DMS53 (cell line): ENCODE measurements at regions not wholly inside any gene's neighbourhood (a gene's known extent, or its start where the extent isn't known, plus 50 kb on each side); places are given as distances from the start of the nearest gene placed in this dataset.
"Not testable (repeated sequence)": the region's sequence is repeated elsewhere in the genome, so short reads cannot be mapped to it uniquely, and the experiment has no call there.

Source experiments
- DNase-seq: peaks from one replicate; lab custom pipeline; 2025; lab: John Stamatoyannopoulos, UW

DNA sequence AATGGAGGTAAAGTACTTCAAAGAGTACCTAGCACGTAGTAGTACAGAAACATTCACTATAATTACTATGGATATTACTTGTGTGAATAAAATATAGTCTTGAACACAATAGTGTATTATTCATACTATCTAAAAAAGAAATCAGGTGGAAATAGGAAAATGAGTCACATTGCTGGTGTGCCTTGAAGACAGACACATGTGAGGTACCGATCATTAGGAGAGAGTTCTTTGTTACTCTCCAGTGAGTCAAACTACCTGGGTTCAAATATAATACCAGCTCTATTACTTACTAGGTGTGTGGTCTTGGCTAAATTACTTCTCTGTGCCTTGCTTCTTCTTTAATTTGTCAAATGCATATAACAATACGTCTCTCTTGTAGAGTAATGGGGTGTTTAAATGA is 50.8 kb upstream of the BEND6 start:
- DNase-seq: no peak

- peak; percentile 60 for DNase-seq
Observed at GRCh38 chr6:56902641-56903464, 52.1 kb upstream of the BEND6 start.

DNA sequence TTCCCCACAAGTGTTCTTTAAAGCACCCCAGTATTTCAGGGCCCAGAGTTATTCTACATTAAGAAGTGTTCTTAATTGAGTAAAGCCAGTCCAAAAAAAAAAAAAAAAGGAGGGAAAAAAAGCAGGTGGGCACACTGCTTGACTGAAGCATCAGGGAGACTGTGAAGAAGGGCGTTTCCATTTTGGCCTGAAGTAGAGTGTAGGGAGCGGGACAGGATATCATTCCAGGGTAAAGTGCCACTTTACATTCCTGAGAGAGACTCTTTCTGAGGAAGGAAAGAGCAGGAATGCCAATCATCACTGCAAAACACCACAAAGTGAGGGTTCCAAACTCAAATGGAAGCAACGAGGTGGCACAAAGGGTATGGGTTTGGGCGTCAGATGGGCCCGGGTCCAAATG is 54.1 kb upstream of the BEND6 start:
- DNase-seq: no peak

GRCh38 chr6:56899753-56900152 is 55.2 kb upstream of the BEND6 start:
- no peak for DNase-seq

GRCh38 chr6:56899311-56899710 is 55.6 kb upstream of the BEND6 start:
- no peak for DNase-seq

GRCh38 chr6:56897789-56898529 is 56.9 kb upstream of the BEND6 start:
- no peak for DNase-seq

DNA sequence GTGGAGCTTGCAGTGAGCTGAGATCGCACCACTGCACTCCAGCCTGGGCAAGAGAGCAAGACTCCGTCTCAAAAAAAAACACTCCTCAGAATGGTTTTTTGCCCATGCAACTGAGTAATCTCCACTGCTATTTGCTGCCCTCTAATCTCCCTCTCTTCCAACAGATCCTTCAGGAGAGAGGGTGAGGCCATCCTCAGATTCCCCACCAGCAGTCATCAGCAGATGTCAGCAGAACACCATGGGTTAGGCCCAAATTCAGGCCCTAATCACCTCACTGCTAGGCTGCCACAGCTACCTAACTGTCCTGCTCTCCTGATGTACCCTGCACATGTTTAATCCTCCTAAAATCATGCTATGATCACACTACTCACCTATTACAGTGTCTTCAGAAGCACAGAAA is 63.2 kb upstream of the BEND6 start:
- DNase-seq: peak; percentile 24

DNA sequence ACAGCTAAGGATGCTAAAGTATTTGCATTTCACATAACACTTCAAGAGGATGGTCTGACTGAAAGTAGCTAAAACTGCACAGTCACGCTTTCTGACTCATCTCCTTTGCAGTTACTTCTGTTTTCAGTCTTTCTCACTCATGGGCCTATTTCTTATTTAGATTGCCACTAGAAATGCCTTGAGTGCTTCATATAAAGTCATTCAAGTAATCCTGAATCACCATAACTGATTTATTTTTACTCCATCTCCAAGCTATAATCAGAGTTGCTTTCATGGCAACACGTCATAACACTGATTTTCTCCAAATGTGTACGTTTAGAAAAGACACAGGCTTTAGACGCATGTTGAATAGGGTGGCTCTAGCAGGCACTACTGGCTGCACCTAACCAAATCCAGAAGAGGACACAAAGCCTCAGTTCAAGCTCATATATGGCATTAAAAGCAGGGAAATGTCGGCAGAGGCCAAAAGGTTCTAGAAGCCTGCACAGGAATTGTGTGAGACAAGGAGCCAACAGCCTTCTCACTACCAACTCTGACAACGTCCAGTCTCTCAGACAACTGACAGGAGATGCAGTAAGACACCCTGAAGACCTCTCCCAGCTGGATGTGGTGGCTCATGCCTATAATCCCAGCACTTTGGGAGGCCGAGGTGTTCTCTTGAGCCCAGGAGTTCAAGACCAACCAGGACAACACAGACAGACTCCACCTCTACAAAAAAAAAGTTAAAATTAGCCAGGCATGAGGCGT is 64.1 kb upstream of the BEND6 start:
- DNase-seq: peak; percentile 44

DNA sequence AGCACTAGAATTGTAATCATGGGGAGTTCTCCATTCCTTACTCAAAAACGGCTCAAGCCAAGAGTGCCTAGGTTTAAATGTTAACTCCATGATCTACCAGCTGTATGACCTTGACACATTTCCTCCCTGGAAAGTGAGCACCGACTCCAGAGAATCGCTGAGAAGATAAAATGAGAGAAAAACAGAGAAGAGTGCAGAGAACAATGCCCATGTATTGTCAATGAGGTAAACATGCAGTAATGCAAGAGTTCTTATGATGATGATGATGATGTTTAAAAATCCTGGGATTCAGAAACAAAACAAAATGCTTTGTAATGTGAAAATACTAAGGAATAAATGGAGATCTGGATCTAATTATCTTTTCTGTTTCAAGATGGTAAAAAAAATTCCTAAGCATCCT is 64.8 kb upstream of the BEND6 start:
- DNase-seq: no peak

DNA sequence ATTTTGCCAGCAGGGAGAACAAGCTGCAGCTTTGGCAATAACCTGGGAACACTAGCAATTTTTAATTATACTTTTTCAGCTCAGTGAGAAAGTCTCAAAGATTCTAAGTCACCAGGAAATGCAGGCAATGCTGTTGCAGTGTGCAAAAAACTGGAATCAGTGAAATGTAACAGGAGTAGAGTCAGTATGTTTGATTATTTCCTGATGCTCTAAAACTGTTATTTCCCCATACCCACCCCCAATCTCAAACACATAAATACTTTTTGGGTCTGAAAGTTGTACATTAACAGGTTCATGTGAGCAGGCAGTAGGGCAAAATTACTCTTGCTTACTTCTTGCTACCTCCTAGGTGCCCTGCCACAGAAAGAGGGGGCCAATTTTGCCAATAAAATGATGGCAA is 65.4 kb upstream of the BEND6 start:
- no peak for DNase-seq

GRCh38 chr6:56888687-56889086 is 66.2 kb upstream of the BEND6 start:
- no peak for DNase-seq

GRCh38 chr6:56887086-56887485 is 67.8 kb upstream of the BEND6 start:
- DNase-seq: no peak

- no peak for DNase-seq
Observed at GRCh38 chr6:56877922-56878321, 77.0 kb upstream of the BEND6 start.

GRCh38 chr6:56875961-56876360 is 78.9 kb upstream of the BEND6 start:
- peak; percentile 52 for DNase-seq

- DNase-seq: no peak
Observed at GRCh38 chr6:56875523-56875922, 79.4 kb upstream of the BEND6 start.

GRCh38 chr6:56874328-56874727 is 80.6 kb upstream of the BEND6 start:
- no peak for DNase-seq

GRCh38 chr6:56870053-56870452 is 84.9 kb upstream of the BEND6 start:
- not testable (repeated sequence) for DNase-seq

- DNase-seq: no peak
Observed at GRCh38 chr6:56869346-56869745, 85.6 kb upstream of the BEND6 start.

DNA sequence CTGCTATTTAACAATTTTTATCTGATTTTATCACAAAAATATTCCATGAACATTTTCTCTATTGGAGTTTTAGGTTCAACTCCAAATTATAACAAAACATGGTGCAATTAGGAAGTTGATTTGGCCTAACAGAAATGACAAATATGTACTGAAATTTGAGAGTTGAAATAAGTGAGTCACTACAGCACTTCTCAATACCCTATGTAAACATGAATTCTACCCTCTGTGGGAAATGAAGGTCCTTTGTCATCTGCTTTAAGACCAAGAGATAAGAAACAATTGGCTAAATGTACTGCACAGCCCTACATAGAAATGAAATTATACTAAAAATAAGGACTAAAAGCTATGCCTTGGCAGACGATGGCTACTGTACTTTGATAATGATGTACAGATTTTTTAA is 86.2 kb upstream of the BEND6 start:
- DNase-seq: peak; percentile 86

DNA sequence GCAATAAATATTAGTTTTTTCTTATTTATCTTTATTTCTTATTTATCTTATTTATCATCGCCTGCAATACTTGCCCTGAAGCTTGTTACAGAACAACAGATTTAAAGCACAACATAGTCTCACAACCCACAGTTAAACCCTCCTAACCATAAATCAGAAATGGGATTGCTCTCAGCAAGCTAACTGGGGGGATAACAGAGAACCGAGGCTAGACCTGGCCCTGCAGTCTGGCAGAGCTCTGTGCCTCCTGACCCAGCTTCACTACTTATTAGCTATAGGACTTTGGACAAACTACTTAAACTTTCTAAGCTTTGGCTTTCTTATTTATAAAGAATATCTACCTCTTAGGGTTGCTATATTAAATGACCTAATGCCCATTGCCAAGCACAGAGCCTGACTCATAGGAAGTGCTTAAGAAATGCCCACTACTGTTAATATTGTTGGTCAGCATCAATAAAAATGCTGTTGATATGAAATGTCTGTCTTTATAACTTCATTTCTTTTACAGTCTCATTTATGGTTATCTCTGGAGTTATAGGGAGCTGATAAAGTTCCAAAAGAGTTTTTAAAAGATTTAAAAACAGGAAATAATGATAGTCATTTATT is 87.9 kb upstream of the BEND6 start:
- DNase-seq: peak; percentile 41

GRCh38 chr6:56865081-56865875 is 89.6 kb upstream of the BEND6 start:
- DNase-seq: peak; percentile 81
